ENCODE measurements at regions not wholly inside any gene's neighbourhood (a gene's known extent, or its start where the extent isn't known, plus 50 kb on each side); places are given as distances from the start of the nearest gene placed in this dataset.
A peak's percentile ranks its signal among the peaks of the same experiment; 100 is the strongest.

- no peak overlapping the region for H3K27ac ChIP-seq (ENCODE audit: low read length)
- H2AFZ ChIP-seq (ENCODE audit: low read depth, low read length): no peak overlapping the region
- no peaks in the 10 kb centered on the region for H3K27me3 ChIP-seq (ENCODE audit: low read depth, low read length)
- H3K79me2 ChIP-seq (ENCODE audit: low read length): no peaks in the 10 kb centered on the region
- no peaks in the 10 kb centered on the region for H3K9me3 ChIP-seq (ENCODE audit: insufficient read depth, low read length)
- TF ChIP-seq CTCF (IDR thresholded peaks at IDR 0.05; ENCODE audit: low read depth, low read length) (no peak), EZH2phosphoT487 (IDR thresholded peaks at IDR 0.05; ENCODE audit: low read depth) (no peak)
- no peaks in the 10 kb centered on the region; the same call in 1 of the 2 replicates for H3K4me1 ChIP-seq (ENCODE audit: low read length)
- no peaks in the 10 kb centered on the region for H3K36me3 ChIP-seq (replicated peaks; ENCODE audit: low read depth, low read length)
- no peak overlapping the region for H3K4me2 ChIP-seq (ENCODE audit: low read length)
- H3K9ac ChIP-seq (ENCODE audit: low read length): no peak overlapping the region
- H4K20me1 ChIP-seq (ENCODE audit: insufficient read depth, low read length): no peaks in the 10 kb centered on the region
- H3K4me3 ChIP-seq (ENCODE audit: low read length): no peak overlapping the region
Measured at GRCh38 chr11:26026078-26026477, 305.9 kb upstream of the ANO3 start.

GRCh38 chr11:26027887-26028286, 304.0 kb upstream of the ANO3 start:
- H3K36me3 ChIP-seq (replicated peaks; ENCODE audit: low read depth, low read length): no peaks in the 10 kb centered on the region
- H3K27me3 ChIP-seq (ENCODE audit: low read depth, low read length): no peaks in the 10 kb centered on the region
- no peaks in the 10 kb centered on the region for H4K20me1 ChIP-seq (ENCODE audit: insufficient read depth, low read length)
- no peak overlapping the region for H3K9ac ChIP-seq (ENCODE audit: low read length)
- no peaks in the 10 kb centered on the region for H3K79me2 ChIP-seq (ENCODE audit: low read length)
- TF ChIP-seq EZH2phosphoT487 (IDR thresholded peaks at IDR 0.05; ENCODE audit: low read depth) (no peak), CTCF (IDR thresholded peaks at IDR 0.05; ENCODE audit: low read depth, low read length) (peak; percentile 42)
- no peak overlapping the region for H3K4me3 ChIP-seq (ENCODE audit: low read length)
- no peak overlapping the region for H3K4me2 ChIP-seq (ENCODE audit: low read length)
- no peak overlapping the region for H3K27ac ChIP-seq (ENCODE audit: low read length)
- no peak overlapping the region for H2AFZ ChIP-seq (ENCODE audit: low read depth, low read length)
- H3K9me3 ChIP-seq (ENCODE audit: insufficient read depth, low read length): no peaks in the 10 kb centered on the region
- H3K4me1 ChIP-seq (ENCODE audit: low read length): no peaks in the 10 kb centered on the region; the same call in 1 of the 2 replicates

GRCh38 chr11:26028393-26028911, 303.5 kb upstream of the ANO3 start:
- Histone ChIP-seq H3K27me3 (ENCODE audit: low read depth, low read length) (no peaks in the 10 kb centered on the region), H3K27ac (ENCODE audit: low read length) (no peak overlapping the region), H3K4me2 (ENCODE audit: low read length) (no peak overlapping the region), H2AFZ (ENCODE audit: low read depth, low read length) (no peak overlapping the region), H3K9ac (ENCODE audit: low read length) (no peak overlapping the region), H3K79me2 (ENCODE audit: low read length) (no peaks in the 10 kb centered on the region), H4K20me1 (ENCODE audit: insufficient read depth, low read length) (no peaks in the 10 kb centered on the region), H3K4me3 (ENCODE audit: low read length) (no peak overlapping the region), H3K36me3 (replicated peaks; ENCODE audit: low read depth, low read length) (no peaks in the 10 kb centered on the region), H3K4me1 (ENCODE audit: low read length) (no peaks in the 10 kb centered on the region; the same call in 1 of the 2 replicates), H3K9me3 (ENCODE audit: insufficient read depth, low read length) (no peaks in the 10 kb centered on the region)
- no peak for TF ChIP-seq EZH2phosphoT487 (IDR thresholded peaks at IDR 0.05; ENCODE audit: low read depth)
- TF ChIP-seq CTCF (IDR thresholded peaks at IDR 0.05; ENCODE audit: low read depth, low read length): no peak

GRCh38 chr11:26030399-26030798, 301.5 kb upstream of the ANO3 start:
- Histone ChIP-seq H3K27ac (ENCODE audit: low read length) (no peak overlapping the region), H3K9me3 (ENCODE audit: insufficient read depth, low read length) (no peaks in the 10 kb centered on the region), H3K27me3 (ENCODE audit: low read depth, low read length) (no peaks in the 10 kb centered on the region), H3K4me3 (ENCODE audit: low read length) (no peak overlapping the region), H3K4me1 (ENCODE audit: low read length) (no peaks in the 10 kb centered on the region; the same call in 1 of the 2 replicates), H2AFZ (ENCODE audit: low read depth, low read length) (no peak overlapping the region), H3K36me3 (replicated peaks; ENCODE audit: low read depth, low read length) (no peaks in the 10 kb centered on the region), H3K79me2 (ENCODE audit: low read length) (no peaks in the 10 kb centered on the region), H3K9ac (ENCODE audit: low read length) (no peak overlapping the region), H3K4me2 (ENCODE audit: low read length) (no peak overlapping the region), H4K20me1 (ENCODE audit: insufficient read depth, low read length) (no peaks in the 10 kb centered on the region)
- TF ChIP-seq EZH2phosphoT487 (IDR thresholded peaks at IDR 0.05; ENCODE audit: low read depth): no peak
